GM23338 (cell line): ENCODE measurements at regions not wholly inside any gene's neighbourhood (a gene's known extent, or its start where the extent isn't known, plus 50 kb on each side); places are given as distances from the start of the nearest gene placed in this dataset.

Source experiments
- ATAC-seq: fragments of 200-7000 bp; cut with Tn5 transposase; 3 replicates; pipeline ENCODE4 v1.9.1; 2020
- DNase-seq: peaks from one replicate; pipeline ENCODE4 v3.0.0-alpha.2; 2015; ENCODE audit warnings: low spot score
- H2AFZ ChIP-seq: fragments of 200-600 bp; sonication (generic); 2 replicates; pipeline ENCODE4 v1.8.0; 2016; ENCODE audit warnings: antibody characterized with exemption, mild to moderate bottlenecking, moderate library complexity
- H3F3A ChIP-seq: fragments of 200-600 bp; sonication (generic); replicated peaks from 2 replicates; pipeline ENCODE4 v1.8.0; 2017; ENCODE audit warnings: antibody characterized with exemption, mixed run types, low read depth
- H3K27ac ChIP-seq: fragments of 200-600 bp; sonication (generic); 2 replicates; pipeline ENCODE4 v1.6.1; 2016; ENCODE audit warnings: low read depth
- H3K27me3 ChIP-seq: fragments of 200-600 bp; sonication (generic); 2 replicates; pipeline ENCODE4 v1.8.0; 2016; ENCODE audit warnings: mild to moderate bottlenecking, mixed run types, moderate library complexity; ENCODE audit not compliant: insufficient read depth
- H3K36me3 ChIP-seq: fragments of 200-600 bp; sonication (generic); 2 replicates; pipeline ENCODE4 v1.8.0; 2016; ENCODE audit warnings: mild to moderate bottlenecking; ENCODE audit not compliant: insufficient read depth
- H3K4me1 ChIP-seq: fragments of 200-600 bp; sonication (generic); 2 replicates; pipeline ENCODE4 v1.8.0; 2016; ENCODE audit warnings: mild to moderate bottlenecking, moderate library complexity; ENCODE audit not compliant: insufficient read depth
- H3K4me2 ChIP-seq: fragments of 200-600 bp; sonication (generic); 2 replicates; pipeline ENCODE4 v1.7.1; 2017; ENCODE audit warnings: mixed run types
- H3K4me3 ChIP-seq: fragments of 200-600 bp; sonication (generic); 2 replicates; pipeline ENCODE4 v1.6.1; 2016; ENCODE audit warnings: mixed run types
- H3K79me2 ChIP-seq: fragments of 200-600 bp; sonication (generic); replicated peaks from 2 replicates; pipeline ENCODE4 v1.8.0; 2017; ENCODE audit warnings: mild to moderate bottlenecking; ENCODE audit not compliant: insufficient read depth
- H3K9me2 ChIP-seq: fragments of 200-600 bp; sonication (generic); 2 replicates; pipeline ENCODE4 v1.8.0; 2017; ENCODE audit not compliant: insufficient read depth
- H4K20me1 ChIP-seq: fragments of 200-600 bp; sonication (generic); replicated peaks from 2 replicates; pipeline ENCODE4 v1.8.0; 2017; ENCODE audit warnings: mild to moderate bottlenecking; ENCODE audit not compliant: insufficient read depth
- H3K27ac Mint-ChIP-seq: 2 replicates; pipeline ENCODE4 v1.8.0; 2020; ENCODE audit warnings: inconsistent platforms, mild to moderate bottlenecking, moderate library complexity, mixed read lengths
- H3K27me3 Mint-ChIP-seq: 3 replicates; pipeline ENCODE4 v1.8.0; 2022; ENCODE audit warnings: low read depth, mild to moderate bottlenecking, moderate library complexity, mixed read lengths, inconsistent platforms; ENCODE audit not compliant: insufficient read depth, poor library complexity
- H3K36me3 Mint-ChIP-seq: 3 replicates; pipeline ENCODE4 v1.8.0; 2021; ENCODE audit warnings: low read depth, mild to moderate bottlenecking, inconsistent platforms, moderate library complexity, mixed read lengths
- H3K4me1 Mint-ChIP-seq: 3 replicates; pipeline ENCODE4 v1.8.0; 2020; ENCODE audit warnings: mild to moderate bottlenecking, inconsistent platforms, mixed read lengths
- H3K4me3 Mint-ChIP-seq: 3 replicates; pipeline ENCODE4 v1.8.0; 2021; ENCODE audit warnings: moderate library complexity, mild to moderate bottlenecking, inconsistent platforms, mixed read lengths
- H3K9me3 Mint-ChIP-seq: 3 replicates; pipeline ENCODE4 v1.8.0; 2020; ENCODE audit warnings: moderate library complexity, mild to moderate bottlenecking, inconsistent platforms, mixed read lengths
- CREB1 ChIP-seq: fragments of 250-450 bp; sonication (Bioruptor Pico); IDR thresholded peaks from 2 replicates; pipeline ENCODE4 v1.5.0; 2020; ENCODE audit warnings: low read depth, mild to moderate bottlenecking, moderate library complexity
- EZH2 ChIP-seq: fragments of 200-600 bp; sonication (generic); IDR thresholded peaks from one replicate; pipeline ENCODE4 v1.8.0; 2017; ENCODE audit warnings: antibody characterized with exemption, mild to moderate bottlenecking, low read depth; ENCODE audit not compliant: unreplicated experiment
- EZH2phosphoT487 ChIP-seq: fragments of 200-600 bp; sonication (generic); IDR thresholded peaks from one replicate; pipeline ENCODE4 v1.8.1; 2018; ENCODE audit warnings: antibody characterized with exemption; ENCODE audit not compliant: unreplicated experiment
- JUNB ChIP-seq: IDR thresholded peaks from one replicate; pipeline ENCODE4 v1.6.1; 2016; ENCODE audit warnings: antibody characterized with exemption; ENCODE audit not compliant: unreplicated experiment
- NANOG ChIP-seq: IDR thresholded peaks from 2 replicates; pipeline ENCODE4 v1.6.1; 2016; ENCODE audit warnings: antibody characterized with exemption, borderline replicate concordance
- POLR2AphosphoS5 ChIP-seq: IDR thresholded peaks from 2 replicates; pipeline ENCODE4 v1.6.1; 2016; ENCODE audit warnings: antibody characterized with exemption, low read depth
- STAT1 ChIP-seq: IDR thresholded peaks from one replicate; pipeline ENCODE4 v1.6.1; 2016; ENCODE audit warnings: antibody characterized with exemption; ENCODE audit not compliant: unreplicated experiment
- ZNF114 ChIP-seq: fragments of 250-450 bp; sonication (Bioruptor Pico); IDR thresholded peaks from 2 replicates; pipeline ENCODE4 v1.5.0; 2020; ENCODE audit warnings: mild to moderate bottlenecking, moderate library complexity
- ZNF331 ChIP-seq: fragments of 250-450 bp; sonication (Bioruptor Pico); IDR thresholded peaks from 2 replicates; pipeline ENCODE4 v1.5.0; 2020; ENCODE audit warnings: low read depth, mild to moderate bottlenecking, moderate library complexity
- TF ChIP-seq, protein P1 (sequence below): IDR thresholded peaks from one replicate; pipeline ENCODE4 v1.6.1; 2018; ENCODE audit warnings: antibody characterized with exemption; ENCODE audit not compliant: unreplicated experiment
- TF ChIP-seq, protein P2 (sequence below): IDR thresholded peaks from 2 replicates; pipeline ENCODE4 v1.6.1; 2016; ENCODE audit warnings: antibody characterized with exemption
- TF ChIP-seq, protein P3 (sequence below): fragments of 250-450 bp; sonication (Bioruptor Pico); IDR thresholded peaks from 2 replicates; pipeline ENCODE4 v1.5.0; 2020; ENCODE audit warnings: mild to moderate bottlenecking, moderate library complexity
- TF ChIP-seq, protein P4 (sequence below), 2 experiments: fragments of 200-600 bp in 1 of 2; sonication (generic) in 1 of 2; conservative IDR thresholded peaks; 2 replicates each; pipeline versions ENCODE4 v1.5.1 to v1.6.1; 2016 to 2017; ENCODE audit warnings: antibody characterized with exemption in 2 of 2, low read depth in 2 of 2, mild to moderate bottlenecking in 2 of 2, moderate library complexity in 1 of 2

DNA sequence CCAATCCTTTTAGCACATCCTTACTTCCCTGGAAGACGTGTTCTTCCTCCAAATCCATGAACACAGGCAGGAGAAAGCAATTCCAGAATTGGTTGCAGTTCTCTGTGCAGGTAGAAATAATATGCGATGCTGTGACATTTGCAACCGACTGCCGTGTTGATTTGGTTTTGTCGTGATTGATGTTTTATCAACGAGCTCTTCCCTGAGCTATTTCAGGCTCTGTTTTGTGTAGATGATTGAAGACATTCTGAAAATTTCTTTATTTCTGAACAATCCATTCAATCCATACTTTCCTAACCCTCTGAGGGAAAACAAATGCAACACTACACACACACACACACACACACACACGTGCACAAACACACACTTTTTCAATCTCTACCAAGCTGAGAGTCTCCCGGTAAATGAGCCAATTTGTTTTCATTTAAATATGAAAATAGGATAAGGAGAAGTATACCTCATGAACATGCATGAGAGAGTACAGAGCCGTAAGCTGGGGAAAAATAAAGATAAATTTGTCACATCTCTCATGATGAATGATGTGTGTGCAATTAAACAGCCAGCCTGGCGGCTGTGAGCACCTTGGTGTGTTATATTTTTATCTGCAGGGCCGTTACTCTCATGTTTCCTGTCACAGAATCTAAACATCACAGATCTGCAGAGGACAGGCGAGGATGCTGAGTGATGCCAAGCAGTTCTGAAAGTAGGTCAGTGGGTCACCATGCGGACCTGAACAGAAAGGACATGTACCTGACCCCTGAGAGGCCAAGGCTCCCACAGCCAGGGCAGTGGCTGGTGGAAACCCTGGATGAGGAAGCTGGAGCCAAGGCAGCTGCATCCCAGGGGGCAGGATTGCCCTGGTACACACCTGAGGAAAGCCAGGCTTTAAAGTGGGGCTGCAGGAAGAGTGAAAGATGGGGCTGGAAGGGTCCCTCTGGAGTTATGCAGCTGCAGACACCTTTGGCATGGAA lies 64.8 kb downstream of the PDCL3 start:
- peaks cover under 1% of the 10 kb centered on the region; the same call in 1 of the 3 replicates for H3K9me3 Mint-ChIP-seq
- Histone ChIP-seq H3K27me3 (no peaks in the 10 kb centered on the region), H3F3A (no peaks in the 10 kb centered on the region), H3K4me3 (no peak overlapping the region), H3K27ac (no peak overlapping the region), H3K4me1 (no peaks in the 10 kb centered on the region; the same call in 1 of the 2 replicates), H3K4me2 (no peak overlapping the region), H2AFZ (no peak overlapping the region), H4K20me1 (no peaks in the 10 kb centered on the region), H3K36me3 (no peaks in the 10 kb centered on the region), H3K9me2 (no peaks in the 10 kb centered on the region), H3K79me2 (no peaks in the 10 kb centered on the region)
- H3K4me1 Mint-ChIP-seq = peaks cover 9% of the 10 kb centered on the region
- DNase-seq (no peak), ATAC-seq (no peak)
- no peak for TF ChIP-seq JUNB
- TF ChIP-seq STAT1 = no peak
- TF ChIP-seq, protein P1, sequence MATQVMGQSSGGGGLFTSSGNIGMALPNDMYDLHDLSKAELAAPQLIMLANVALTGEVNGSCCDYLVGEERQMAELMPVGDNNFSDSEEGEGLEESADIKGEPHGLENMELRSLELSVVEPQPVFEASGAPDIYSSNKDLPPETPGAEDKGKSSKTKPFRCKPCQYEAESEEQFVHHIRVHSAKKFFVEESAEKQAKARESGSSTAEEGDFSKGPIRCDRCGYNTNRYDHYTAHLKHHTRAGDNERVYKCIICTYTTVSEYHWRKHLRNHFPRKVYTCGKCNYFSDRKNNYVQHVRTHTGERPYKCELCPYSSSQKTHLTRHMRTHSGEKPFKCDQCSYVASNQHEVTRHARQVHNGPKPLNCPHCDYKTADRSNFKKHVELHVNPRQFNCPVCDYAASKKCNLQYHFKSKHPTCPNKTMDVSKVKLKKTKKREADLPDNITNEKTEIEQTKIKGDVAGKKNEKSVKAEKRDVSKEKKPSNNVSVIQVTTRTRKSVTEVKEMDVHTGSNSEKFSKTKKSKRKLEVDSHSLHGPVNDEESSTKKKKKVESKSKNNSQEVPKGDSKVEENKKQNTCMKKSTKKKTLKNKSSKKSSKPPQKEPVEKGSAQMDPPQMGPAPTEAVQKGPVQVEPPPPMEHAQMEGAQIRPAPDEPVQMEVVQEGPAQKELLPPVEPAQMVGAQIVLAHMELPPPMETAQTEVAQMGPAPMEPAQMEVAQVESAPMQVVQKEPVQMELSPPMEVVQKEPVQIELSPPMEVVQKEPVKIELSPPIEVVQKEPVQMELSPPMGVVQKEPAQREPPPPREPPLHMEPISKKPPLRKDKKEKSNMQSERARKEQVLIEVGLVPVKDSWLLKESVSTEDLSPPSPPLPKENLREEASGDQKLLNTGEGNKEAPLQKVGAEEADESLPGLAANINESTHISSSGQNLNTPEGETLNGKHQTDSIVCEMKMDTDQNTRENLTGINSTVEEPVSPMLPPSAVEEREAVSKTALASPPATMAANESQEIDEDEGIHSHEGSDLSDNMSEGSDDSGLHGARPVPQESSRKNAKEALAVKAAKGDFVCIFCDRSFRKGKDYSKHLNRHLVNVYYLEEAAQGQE = no peak
- no peak for TF ChIP-seq EZH2
- TF ChIP-seq ZNF331 = no peak
- TF ChIP-seq, protein P2, sequence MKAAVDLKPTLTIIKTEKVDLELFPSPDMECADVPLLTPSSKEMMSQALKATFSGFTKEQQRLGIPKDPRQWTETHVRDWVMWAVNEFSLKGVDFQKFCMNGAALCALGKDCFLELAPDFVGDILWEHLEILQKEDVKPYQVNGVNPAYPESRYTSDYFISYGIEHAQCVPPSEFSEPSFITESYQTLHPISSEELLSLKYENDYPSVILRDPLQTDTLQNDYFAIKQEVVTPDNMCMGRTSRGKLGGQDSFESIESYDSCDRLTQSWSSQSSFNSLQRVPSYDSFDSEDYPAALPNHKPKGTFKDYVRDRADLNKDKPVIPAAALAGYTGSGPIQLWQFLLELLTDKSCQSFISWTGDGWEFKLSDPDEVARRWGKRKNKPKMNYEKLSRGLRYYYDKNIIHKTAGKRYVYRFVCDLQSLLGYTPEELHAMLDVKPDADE = no peak
- no peak for TF ChIP-seq NANOG
- no peak for TF ChIP-seq CREB1
- TF ChIP-seq, protein P3, sequence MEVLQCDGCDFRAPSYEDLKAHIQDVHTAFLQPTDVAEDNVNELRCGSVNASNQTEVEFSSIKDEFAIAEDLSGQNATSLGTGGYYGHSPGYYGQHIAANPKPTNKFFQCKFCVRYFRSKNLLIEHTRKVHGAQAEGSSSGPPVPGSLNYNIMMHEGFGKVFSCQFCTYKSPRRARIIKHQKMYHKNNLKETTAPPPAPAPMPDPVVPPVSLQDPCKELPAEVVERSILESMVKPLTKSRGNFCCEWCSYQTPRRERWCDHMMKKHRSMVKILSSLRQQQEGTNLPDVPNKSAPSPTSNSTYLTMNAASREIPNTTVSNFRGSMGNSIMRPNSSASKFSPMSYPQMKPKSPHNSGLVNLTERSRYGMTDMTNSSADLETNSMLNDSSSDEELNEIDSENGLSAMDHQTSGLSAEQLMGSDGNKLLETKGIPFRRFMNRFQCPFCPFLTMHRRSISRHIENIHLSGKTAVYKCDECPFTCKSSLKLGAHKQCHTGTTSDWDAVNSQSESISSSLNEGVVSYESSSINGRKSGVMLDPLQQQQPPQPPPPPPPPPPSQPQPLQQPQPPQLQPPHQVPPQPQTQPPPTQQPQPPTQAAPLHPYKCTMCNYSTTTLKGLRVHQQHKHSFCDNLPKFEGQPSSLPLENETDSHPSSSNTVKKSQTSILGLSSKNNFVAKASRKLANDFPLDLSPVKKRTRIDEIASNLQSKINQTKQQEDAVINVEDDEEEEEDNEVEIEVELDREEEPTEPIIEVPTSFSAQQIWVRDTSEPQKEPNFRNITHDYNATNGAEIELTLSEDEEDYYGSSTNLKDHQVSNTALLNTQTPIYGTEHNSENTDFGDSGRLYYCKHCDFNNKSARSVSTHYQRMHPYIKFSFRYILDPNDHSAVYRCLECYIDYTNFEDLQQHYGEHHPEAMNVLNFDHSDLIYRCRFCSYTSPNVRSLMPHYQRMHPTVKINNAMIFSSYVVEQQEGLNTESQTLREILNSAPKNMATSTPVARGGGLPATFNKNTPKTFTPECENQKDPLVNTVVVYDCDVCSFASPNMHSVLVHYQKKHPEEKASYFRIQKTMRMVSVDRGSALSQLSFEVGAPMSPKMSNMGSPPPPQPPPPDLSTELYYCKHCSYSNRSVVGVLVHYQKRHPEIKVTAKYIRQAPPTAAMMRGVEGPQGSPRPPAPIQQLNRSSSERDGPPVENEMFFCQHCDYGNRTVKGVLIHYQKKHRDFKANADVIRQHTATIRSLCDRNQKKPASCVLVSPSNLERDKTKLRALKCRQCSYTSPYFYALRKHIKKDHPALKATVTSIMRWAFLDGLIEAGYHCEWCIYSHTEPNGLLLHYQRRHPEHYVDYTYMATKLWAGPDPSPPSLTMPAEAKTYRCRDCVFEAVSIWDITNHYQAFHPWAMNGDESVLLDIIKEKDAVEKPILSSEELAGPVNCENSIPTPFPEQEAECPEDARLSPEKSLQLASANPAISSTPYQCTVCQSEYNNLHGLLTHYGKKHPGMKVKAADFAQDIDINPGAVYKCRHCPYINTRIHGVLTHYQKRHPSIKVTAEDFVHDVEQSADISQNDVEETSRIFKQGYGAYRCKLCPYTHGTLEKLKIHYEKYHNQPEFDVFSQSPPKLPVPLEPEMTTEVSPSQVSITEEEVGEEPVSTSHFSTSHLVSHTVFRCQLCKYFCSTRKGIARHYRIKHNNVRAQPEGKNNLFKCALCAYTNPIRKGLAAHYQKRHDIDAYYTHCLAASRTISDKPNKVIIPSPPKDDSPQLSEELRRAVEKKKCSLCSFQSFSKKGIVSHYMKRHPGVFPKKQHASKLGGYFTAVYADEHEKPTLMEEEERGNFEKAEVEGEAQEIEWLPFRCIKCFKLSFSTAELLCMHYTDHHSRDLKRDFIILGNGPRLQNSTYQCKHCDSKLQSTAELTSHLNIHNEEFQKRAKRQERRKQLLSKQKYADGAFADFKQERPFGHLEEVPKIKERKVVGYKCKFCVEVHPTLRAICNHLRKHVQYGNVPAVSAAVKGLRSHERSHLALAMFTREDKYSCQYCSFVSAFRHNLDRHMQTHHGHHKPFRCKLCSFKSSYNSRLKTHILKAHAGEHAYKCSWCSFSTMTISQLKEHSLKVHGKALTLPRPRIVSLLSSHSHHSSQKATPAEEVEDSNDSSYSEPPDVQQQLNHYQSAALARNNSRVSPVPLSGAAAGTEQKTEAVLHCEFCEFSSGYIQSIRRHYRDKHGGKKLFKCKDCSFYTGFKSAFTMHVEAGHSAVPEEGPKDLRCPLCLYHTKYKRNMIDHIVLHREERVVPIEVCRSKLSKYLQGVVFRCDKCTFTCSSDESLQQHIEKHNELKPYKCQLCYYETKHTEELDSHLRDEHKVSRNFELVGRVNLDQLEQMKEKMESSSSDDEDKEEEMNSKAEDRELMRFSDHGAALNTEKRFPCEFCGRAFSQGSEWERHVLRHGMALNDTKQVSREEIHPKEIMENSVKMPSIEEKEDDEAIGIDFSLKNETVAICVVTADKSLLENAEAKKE (CRISPR knock-in tag) = no peak
- TF ChIP-seq POLR2AphosphoS5 = no peak
- TF ChIP-seq, protein P4, sequence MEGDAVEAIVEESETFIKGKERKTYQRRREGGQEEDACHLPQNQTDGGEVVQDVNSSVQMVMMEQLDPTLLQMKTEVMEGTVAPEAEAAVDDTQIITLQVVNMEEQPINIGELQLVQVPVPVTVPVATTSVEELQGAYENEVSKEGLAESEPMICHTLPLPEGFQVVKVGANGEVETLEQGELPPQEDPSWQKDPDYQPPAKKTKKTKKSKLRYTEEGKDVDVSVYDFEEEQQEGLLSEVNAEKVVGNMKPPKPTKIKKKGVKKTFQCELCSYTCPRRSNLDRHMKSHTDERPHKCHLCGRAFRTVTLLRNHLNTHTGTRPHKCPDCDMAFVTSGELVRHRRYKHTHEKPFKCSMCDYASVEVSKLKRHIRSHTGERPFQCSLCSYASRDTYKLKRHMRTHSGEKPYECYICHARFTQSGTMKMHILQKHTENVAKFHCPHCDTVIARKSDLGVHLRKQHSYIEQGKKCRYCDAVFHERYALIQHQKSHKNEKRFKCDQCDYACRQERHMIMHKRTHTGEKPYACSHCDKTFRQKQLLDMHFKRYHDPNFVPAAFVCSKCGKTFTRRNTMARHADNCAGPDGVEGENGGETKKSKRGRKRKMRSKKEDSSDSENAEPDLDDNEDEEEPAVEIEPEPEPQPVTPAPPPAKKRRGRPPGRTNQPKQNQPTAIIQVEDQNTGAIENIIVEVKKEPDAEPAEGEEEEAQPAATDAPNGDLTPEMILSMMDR (conservative IDR thresholded peaks at IDR 0.05; ENCODE audit: low read depth in 2 of 2) = no peak
- TF ChIP-seq EZH2phosphoT487 = no peak
- no peak for TF ChIP-seq ZNF114 (CRISPR knock-in tag)
- peaks cover 11% of the 10 kb centered on the region for H3K27me3 Mint-ChIP-seq
- H3K36me3 Mint-ChIP-seq = no peaks in the 10 kb centered on the region
- H3K4me3 Mint-ChIP-seq = no peak overlapping the region
- no peak overlapping the region for H3K27ac Mint-ChIP-seq
